ENCODE measurements at regions not wholly inside any gene's neighbourhood (a gene's known extent, or its start where the extent isn't known, plus 50 kb on each side); places are given as distances from the start of the nearest gene placed in this dataset.

- intact Hi-C loops (cut with DNase I) = no loop called here
- no peaks in the 10 kb centered on the region for H3K36me3 ChIP-seq
- TF ChIP-seq CTCF (IDR thresholded peaks at IDR 0.05) = no peak
- no peak overlapping the region for H3K4me3 ChIP-seq
- no peak overlapping the region for H3K27ac ChIP-seq
- H3K4me1 ChIP-seq = no peaks in the 10 kb centered on the region
- no peaks in the 10 kb centered on the region for H3K27me3 ChIP-seq (ENCODE audit: low read depth)
- ATAC-seq (no peak), DNase-seq (no peak)
- no peaks in the 10 kb centered on the region for H3K9me3 ChIP-seq
These were observed 111.9 kb upstream of the UGP2 start for GRCh38 chr2:63729831-63730230.

GRCh38 chr2:63734510-63734909 is 107.2 kb upstream of the UGP2 start:
- TF ChIP-seq CTCF (IDR thresholded peaks at IDR 0.05) = no peak
- Histone ChIP-seq H3K4me3 (no peak overlapping the region), H3K4me1 (peaks cover 6% of the 10 kb centered on the region), H3K27me3 (ENCODE audit: low read depth) (no peaks in the 10 kb centered on the region), H3K9me3 (no peaks in the 10 kb centered on the region), H3K27ac (no peak overlapping the region), H3K36me3 (no peaks in the 10 kb centered on the region)
- intact Hi-C loops (cut with DNase I) = no loop called here
- no peak for DNase-seq
- ATAC-seq = no peak

GRCh38 chr2:63735263-63735662 is 106.4 kb upstream of the UGP2 start:
- ATAC-seq (no peak), DNase-seq (no peak)
- H3K4me3 ChIP-seq = no peak overlapping the region
- no peak overlapping the region for H3K27ac ChIP-seq
- no peak for TF ChIP-seq CTCF (IDR thresholded peaks at IDR 0.05)
- H3K27me3 ChIP-seq (ENCODE audit: low read depth) = no peaks in the 10 kb centered on the region
- intact Hi-C loops (cut with DNase I) = no loop called here
- no peaks in the 10 kb centered on the region for H3K9me3 ChIP-seq
- H3K4me1 ChIP-seq = peaks cover 6% of the 10 kb centered on the region
- no peaks in the 10 kb centered on the region for H3K36me3 ChIP-seq

- no peak for TF ChIP-seq CTCF (IDR thresholded peaks at IDR 0.05)
- ATAC-seq (no peak), DNase-seq (no peak)
- H3K27ac ChIP-seq = no peak overlapping the region
- peaks cover 6% of the 10 kb centered on the region for H3K4me1 ChIP-seq
- H3K9me3 ChIP-seq = no peaks in the 10 kb centered on the region
- no peaks in the 10 kb centered on the region for H3K27me3 ChIP-seq (ENCODE audit: low read depth)
- intact Hi-C loops (cut with DNase I) = no loop called here
- no peak overlapping the region for H3K4me3 ChIP-seq
- no peaks in the 10 kb centered on the region for H3K36me3 ChIP-seq
These were observed 105.8 kb upstream of the UGP2 start for GRCh38 chr2:63735931-63736330.

GRCh38 chr2:63736354-63736753 is 105.3 kb upstream of the UGP2 start:
- H3K4me3 ChIP-seq = no peak overlapping the region
- H3K27me3 ChIP-seq (ENCODE audit: low read depth) = no peaks in the 10 kb centered on the region
- intact Hi-C loops (cut with DNase I) = no loop called here
- H3K4me1 ChIP-seq = peaks cover 6% of the 10 kb centered on the region
- H3K9me3 ChIP-seq = no peaks in the 10 kb centered on the region
- TF ChIP-seq CTCF (IDR thresholded peaks at IDR 0.05) = no peak
- DNase-seq = no peak
- H3K36me3 ChIP-seq = no peaks in the 10 kb centered on the region
- no peak overlapping the region for H3K27ac ChIP-seq
- ATAC-seq = no peak
